GM10266 (cell line): ENCODE measurements at regions not wholly inside any gene's neighbourhood (a gene's known extent, or its start where the extent isn't known, plus 50 kb on each side); places are given as distances from the start of the nearest gene placed in this dataset.

Experiments
- DNase-seq: peaks from one replicate; pipeline ENCODE4 v3.0.0; 2012; ENCODE audit errors: extremely low spot score
- TF ChIP-seq, protein P1 (sequence below): IDR thresholded peaks from 2 replicates; pipeline ENCODE4 v1.5.1; 2012; ENCODE audit warnings: mild to moderate bottlenecking, low read depth; ENCODE audit not compliant: control insufficient read depth, insufficient read depth; ENCODE audit errors: missing control alignments

DNA sequence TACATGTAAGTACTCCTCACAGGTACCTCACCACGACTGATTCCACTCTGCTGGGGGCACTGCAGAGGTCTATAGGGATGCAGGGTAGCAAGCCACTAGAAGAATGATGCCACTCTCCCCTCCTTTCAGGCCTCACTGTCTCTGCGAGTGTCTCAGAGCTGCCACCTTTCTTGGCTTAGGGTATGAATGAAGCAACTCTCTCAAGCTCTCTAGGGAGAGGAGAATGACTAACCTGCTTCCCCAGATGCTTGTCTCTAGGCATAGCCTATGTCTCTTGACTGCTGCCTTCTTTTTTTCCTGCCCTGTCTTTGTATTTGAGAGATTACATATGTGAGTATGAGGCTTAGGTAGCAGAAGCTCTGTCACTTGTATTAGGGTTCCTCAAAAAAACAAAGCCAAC, 566.5 kb upstream of the ATP2B1 start:
- TF ChIP-seq, protein P1, sequence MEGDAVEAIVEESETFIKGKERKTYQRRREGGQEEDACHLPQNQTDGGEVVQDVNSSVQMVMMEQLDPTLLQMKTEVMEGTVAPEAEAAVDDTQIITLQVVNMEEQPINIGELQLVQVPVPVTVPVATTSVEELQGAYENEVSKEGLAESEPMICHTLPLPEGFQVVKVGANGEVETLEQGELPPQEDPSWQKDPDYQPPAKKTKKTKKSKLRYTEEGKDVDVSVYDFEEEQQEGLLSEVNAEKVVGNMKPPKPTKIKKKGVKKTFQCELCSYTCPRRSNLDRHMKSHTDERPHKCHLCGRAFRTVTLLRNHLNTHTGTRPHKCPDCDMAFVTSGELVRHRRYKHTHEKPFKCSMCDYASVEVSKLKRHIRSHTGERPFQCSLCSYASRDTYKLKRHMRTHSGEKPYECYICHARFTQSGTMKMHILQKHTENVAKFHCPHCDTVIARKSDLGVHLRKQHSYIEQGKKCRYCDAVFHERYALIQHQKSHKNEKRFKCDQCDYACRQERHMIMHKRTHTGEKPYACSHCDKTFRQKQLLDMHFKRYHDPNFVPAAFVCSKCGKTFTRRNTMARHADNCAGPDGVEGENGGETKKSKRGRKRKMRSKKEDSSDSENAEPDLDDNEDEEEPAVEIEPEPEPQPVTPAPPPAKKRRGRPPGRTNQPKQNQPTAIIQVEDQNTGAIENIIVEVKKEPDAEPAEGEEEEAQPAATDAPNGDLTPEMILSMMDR, result no peak
- no peak for DNase-seq

DNA sequence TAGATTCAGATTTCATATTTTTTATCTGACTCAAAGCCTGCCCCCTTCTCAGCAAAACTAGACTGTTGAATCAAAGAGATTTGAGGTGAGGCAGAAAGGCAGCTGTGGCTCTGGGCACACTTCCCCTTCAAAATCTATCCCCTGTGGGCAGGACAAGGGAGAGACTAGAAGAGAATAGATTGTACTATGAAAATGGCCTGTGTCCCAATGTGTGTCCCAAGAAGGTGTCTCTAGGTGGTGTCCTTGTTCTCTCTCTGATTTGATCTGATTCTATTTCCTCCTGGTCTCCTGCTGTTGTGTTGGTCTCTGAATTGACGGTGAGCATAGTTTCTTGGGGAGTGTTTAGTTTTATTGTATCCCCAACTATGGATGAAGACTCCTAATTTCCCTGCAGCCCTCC, 565.8 kb upstream of the ATP2B1 start:
- DNase-seq, result no peak
- TF ChIP-seq, protein P1, result peak; percentile 32

DNA sequence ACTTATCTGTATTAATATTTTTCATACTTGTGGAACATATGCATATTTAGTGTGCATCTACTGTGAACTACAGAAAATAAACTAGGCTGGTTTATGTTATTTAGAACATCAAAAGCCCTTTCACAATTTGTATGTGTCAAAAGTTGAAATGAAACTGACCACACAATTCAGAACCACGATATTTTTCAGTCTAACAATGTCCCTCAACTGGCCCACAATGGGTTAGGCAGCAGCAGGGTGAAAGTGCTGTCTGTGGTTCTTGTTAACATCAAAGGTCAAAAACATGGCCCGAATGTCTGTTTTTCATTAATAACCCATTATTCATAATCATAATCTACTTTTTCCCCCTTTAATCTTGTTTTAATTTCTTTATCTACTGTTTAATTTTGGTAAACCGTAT, 559.9 kb upstream of the ATP2B1 start:
- DNase-seq, result no peak
- TF ChIP-seq, protein P1, result no peak

DNA sequence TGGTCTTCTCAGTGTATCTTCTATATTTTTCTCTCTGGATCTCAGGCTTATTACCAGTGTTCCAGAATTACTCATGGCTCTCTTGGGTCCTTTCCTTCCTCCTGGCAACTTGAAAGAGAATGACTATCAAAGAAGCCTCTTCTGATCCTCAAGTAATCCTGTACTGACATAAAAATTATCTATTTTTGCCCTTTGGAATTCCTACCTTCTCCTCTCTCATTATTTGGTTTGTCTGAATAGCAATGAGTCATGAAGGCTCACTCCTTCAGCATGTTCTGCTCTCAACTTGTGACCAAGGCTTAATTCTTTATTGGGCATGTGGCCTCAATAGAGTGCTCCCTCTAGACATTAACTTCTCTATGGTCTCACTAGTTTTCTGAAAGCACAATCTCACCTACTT, 553.6 kb upstream of the ATP2B1 start:
- TF ChIP-seq, protein P1, result no peak
- no peak for DNase-seq

DNA sequence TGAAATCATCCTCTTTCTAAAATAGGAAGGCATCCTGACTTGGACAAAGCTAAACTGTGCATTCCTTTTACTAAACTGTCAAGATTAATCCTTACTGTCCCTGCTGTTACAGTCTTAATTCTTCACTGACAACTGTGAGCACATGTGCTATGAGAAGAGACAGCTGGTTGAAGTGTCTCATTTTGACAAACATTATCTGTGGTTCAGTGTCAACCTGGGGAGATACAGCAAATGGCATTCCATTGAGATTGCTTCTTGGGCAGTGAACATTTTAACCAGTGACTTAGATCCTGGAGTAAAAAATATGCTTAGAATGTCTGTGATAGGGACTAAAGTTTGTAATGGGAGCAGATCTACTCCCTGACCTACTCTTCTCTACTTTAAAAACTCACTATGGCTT, 552.6 kb upstream of the ATP2B1 start:
- TF ChIP-seq, protein P1, result no peak
- DNase-seq, result no peak

DNA sequence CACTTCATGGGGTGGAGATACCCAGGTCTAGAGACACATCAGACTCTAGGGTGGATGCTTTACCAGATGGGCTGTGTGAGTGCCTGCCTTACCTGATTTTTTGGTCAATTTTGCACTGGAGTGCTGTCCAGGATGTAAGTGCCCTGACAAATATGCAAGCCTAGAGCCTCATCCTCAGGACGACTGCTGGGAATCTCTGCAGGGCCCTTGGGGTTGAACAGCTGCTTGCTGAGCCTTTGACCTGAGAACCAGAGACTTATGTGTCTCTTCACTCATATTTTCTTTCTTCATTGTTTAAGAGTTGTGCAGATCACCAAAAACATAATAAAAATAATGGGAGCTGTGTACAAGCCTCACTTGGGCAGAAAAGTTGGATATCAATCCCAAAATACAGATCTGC, 551.5 kb upstream of the ATP2B1 start:
- DNase-seq, result no peak
- TF ChIP-seq, protein P1, result no peak

DNA sequence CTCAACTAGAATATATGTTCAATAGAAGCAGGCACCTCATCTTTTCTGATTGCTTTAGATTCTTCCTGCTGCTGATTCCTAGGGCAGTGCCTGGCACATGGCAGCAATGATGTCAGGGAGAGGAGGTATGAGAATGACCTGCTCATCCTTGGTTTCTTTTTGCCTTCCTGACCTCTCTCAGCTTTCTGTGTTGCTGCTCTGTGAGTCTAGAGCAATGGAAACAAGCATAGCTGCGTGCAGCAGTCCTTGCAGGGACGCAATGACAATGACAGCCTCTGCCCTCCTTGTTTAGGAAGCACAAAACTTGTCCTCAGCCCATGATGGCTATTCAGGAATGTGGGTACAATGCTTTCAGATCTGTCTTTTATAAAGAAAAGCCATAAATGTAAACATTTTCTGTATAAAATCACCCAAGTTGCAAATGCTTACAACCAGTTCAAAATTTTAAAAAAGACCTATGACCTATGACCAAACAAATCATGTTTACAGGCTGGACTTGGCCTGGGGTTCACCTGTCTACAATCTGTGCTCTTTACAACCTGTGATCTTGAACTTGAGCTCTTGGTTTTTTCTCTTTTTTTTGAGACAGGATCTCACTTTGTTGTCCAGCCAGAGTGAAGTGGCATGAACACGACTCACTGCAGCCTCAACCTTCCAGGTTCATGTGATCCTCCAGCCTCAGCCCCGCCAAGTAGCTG, 549.4 kb upstream of the ATP2B1 start:
- no peak for DNase-seq
- TF ChIP-seq, protein P1, result no peak
